ENCODE measurements at regions not wholly inside any gene's neighbourhood (a gene's known extent, or its start where the extent isn't known, plus 50 kb on each side); places are given as distances from the start of the nearest gene placed in this dataset.

GRCh38 chr5:93890657-93891056 lies 149.3 kb upstream of the POU5F2 start:
- H3K9me3 ChIP-seq: no peaks in the 10 kb centered on the region
- no peak overlapping the region for H3K27ac ChIP-seq
- in situ Hi-C loops (cut with MboI; ENCODE audit: low pct_ligation_motif_present in 1 of 4, low pct_unique_long_range_greater_than_20kb in 1 of 4, low sequenced_read_pairs in 3 of 4) (no loop called here), intact Hi-C loops (cut with DNase I; ENCODE audit: low total_unique reads) (no loop called here)
- no peak overlapping the region for H3K4me3 ChIP-seq
- no peak for TF ChIP-seq CTCF (IDR thresholded peaks at IDR 0.05)
- TF ChIP-seq POLR2A (IDR thresholded peaks at IDR 0.05): no peak
- no peak for TF ChIP-seq POLR2AphosphoS5 (IDR thresholded peaks at IDR 0.05)
- no peak for TF ChIP-seq EP300 (IDR thresholded peaks at IDR 0.05; ENCODE audit: low read depth)
- H3K4me1 ChIP-seq: peaks cover 0 to 13% (median 0%) of the 10 kb centered on the region in 4 donors
- no peaks in the 10 kb centered on the region for H3K27me3 ChIP-seq
- DNase-seq: no peak
- 50 to 62% methylated on average over 3 to 4 of the region's 4 CpGs for WGBS, 2 donors (ENCODE audit: low coverage in 1 of 2)
- H3K36me3 ChIP-seq: no peaks in the 10 kb centered on the region

- in situ Hi-C loops (cut with MboI; ENCODE audit: low pct_ligation_motif_present in 1 of 4, low pct_unique_long_range_greater_than_20kb in 1 of 4, low sequenced_read_pairs in 3 of 4) (no loop called here), intact Hi-C loops (cut with DNase I; ENCODE audit: low total_unique reads) (no loop called here)
- TF ChIP-seq POLR2A (IDR thresholded peaks at IDR 0.05) (no peak), CTCF (IDR thresholded peaks at IDR 0.05) (no peak), POLR2AphosphoS5 (IDR thresholded peaks at IDR 0.05) (no peak), EP300 (IDR thresholded peaks at IDR 0.05; ENCODE audit: low read depth) (no peak)
- Histone ChIP-seq H3K4me1 (peaks cover 0 to 13% (median 0%) of the 10 kb centered on the region in 4 donors), H3K27ac (no peak overlapping the region), H3K9me3 (no peaks in the 10 kb centered on the region), H3K27me3 (no peaks in the 10 kb centered on the region), H3K36me3 (no peaks in the 10 kb centered on the region), H3K4me3 (no peak overlapping the region)
- 93% methylated on average over 1 of the region's 1 CpG; no CpG with 5 or more reads in 1 of the 2 donors for WGBS, 2 donors (ENCODE audit: low coverage in 1 of 2)
- DNase-seq: no peak
Observed at GRCh38 chr5:93887678-93888077, 146.3 kb upstream of the POU5F2 start.

GRCh38 chr5:93886917-93887361 lies 145.5 kb upstream of the POU5F2 start:
- intact Hi-C loops (cut with DNase I; ENCODE audit: low total_unique reads): no loop called here
- TF ChIP-seq CTCF (IDR thresholded peaks at IDR 0.05) (no peak), POLR2A (IDR thresholded peaks at IDR 0.05) (no peak), EP300 (IDR thresholded peaks at IDR 0.05; ENCODE audit: low read depth) (no peak), POLR2AphosphoS5 (IDR thresholded peaks at IDR 0.05) (no peak)
- WGBS, 2 donors (ENCODE audit: low coverage in 1 of 2): 22 to 33% methylated on average over 1 of the region's 1 CpG
- Histone ChIP-seq H3K36me3 (no peaks in the 10 kb centered on the region), H3K4me1 (peaks cover 0 to 10% (median 0%) of the 10 kb centered on the region in 4 donors), H3K27ac (no peak overlapping the region), H3K9me3 (no peaks in the 10 kb centered on the region), H3K27me3 (no peaks in the 10 kb centered on the region), H3K4me3 (no peak overlapping the region)
- in situ Hi-C loops (cut with MboI; ENCODE audit: low pct_ligation_motif_present in 1 of 4, low pct_unique_long_range_greater_than_20kb in 1 of 4, low sequenced_read_pairs in 3 of 4): no loop called here
- DNase-seq: no peak

GRCh38 chr5:93886098-93886806 lies 144.9 kb upstream of the POU5F2 start:
- in situ Hi-C loops (cut with MboI; ENCODE audit: low pct_ligation_motif_present in 1 of 4, low pct_unique_long_range_greater_than_20kb in 1 of 4, low sequenced_read_pairs in 3 of 4): no loop called here
- TF ChIP-seq CTCF (IDR thresholded peaks at IDR 0.05) (no peak), EP300 (IDR thresholded peaks at IDR 0.05; ENCODE audit: low read depth) (no peak), POLR2AphosphoS5 (IDR thresholded peaks at IDR 0.05) (no peak)
- Histone ChIP-seq H3K27ac (no peak overlapping the region), H3K4me3 (no peak overlapping the region), H3K27me3 (no peaks in the 10 kb centered on the region), H3K36me3 (no peaks in the 10 kb centered on the region), H3K9me3 (no peaks in the 10 kb centered on the region), H3K4me1 (peaks cover 0 to 6% (median 0%) of the 10 kb centered on the region in 4 donors)
- intact Hi-C loops (cut with DNase I; ENCODE audit: low total_unique reads): no loop called here
- no peak for DNase-seq
- 95 to 97% methylated on average over 6 to 7 of the region's 7 CpGs for WGBS, 2 donors (ENCODE audit: low coverage in 1 of 2)

All from transverse colon (tissue), 4 donors.